H1 (cell line): ENCODE measurements at regions not wholly inside any gene's neighbourhood (a gene's known extent, or its start where the extent isn't known, plus 50 kb on each side); places are given as distances from the start of the nearest gene placed in this dataset.
A peak's percentile ranks its signal among the peaks of the same experiment; 100 is the strongest.

ENCODE experiments used
- CTCF ChIA-PET: fragments of 300-600 bp; sonication (Branson Sonifier 250); formaldehyde crosslinking; loops from one replicate; lab custom pipeline; 2021; ENCODE audit not compliant: partially characterized antibody; lab: Charles Lee
- POLR2A ChIA-PET: fragments of 300-600 bp; sonication (Branson Sonifier 250); formaldehyde crosslinking; loops from one replicate; lab custom pipeline; 2021; ENCODE audit warnings: inconsistent platforms; ENCODE audit not compliant: partially characterized antibody; lab: Charles Lee
- DNase-seq, 2 experiments: peaks; one replicate each; pipeline versions ENCODE4 v3.0.0 to v3.0.0-alpha.2; 2010 to 2022; ENCODE audit warnings: low spot score in 2 of 2, low read depth in 1 of 2, mixed read lengths in 1 of 2
- FAIRE-seq: peaks from 2 replicates; lab custom pipeline; 2011; peaks lifted over from hg19 to GRCh38; lab: Jason Lieb, UNC
- H2AFZ ChIP-seq: 2 replicates; pipeline ENCODE4 v1.8.1; 2012; ENCODE audit warnings: low read length, inconsistent platforms
- H2AK5ac ChIP-seq: 2 replicates; pipeline ENCODE4 v1.6.1; 2013; ENCODE audit warnings: low read depth, low read length
- H2BK120ac ChIP-seq: replicated peaks from 2 replicates; pipeline ENCODE3; 2013; ENCODE audit warnings: low read depth, low read length, inconsistent platforms
- H2BK12ac ChIP-seq: 2 replicates; pipeline ENCODE4 v1.6.1; 2013; ENCODE audit warnings: low read depth, low read length
- H2BK15ac ChIP-seq: 2 replicates; pipeline ENCODE4 v1.6.1; 2013; ENCODE audit warnings: low read length
- H2BK20ac ChIP-seq: 2 replicates; pipeline ENCODE4 v1.6.1; 2013; ENCODE audit warnings: low read length
- H2BK5ac ChIP-seq: 2 replicates; pipeline ENCODE4 v1.6.1; 2013; ENCODE audit warnings: low read depth, low read length
- H3K14ac ChIP-seq: 2 replicates; pipeline ENCODE4 v1.6.1; 2013; ENCODE audit warnings: inconsistent platforms; ENCODE audit not compliant: insufficient read length
- H3K18ac ChIP-seq: 2 replicates; pipeline ENCODE4 v1.6.1; 2013; ENCODE audit warnings: low read length; ENCODE audit errors: extremely low read depth
- H3K23ac ChIP-seq: 2 replicates; pipeline ENCODE4 v1.6.1; 2013; ENCODE audit warnings: inconsistent platforms; ENCODE audit not compliant: insufficient read length
- H3K23me2 ChIP-seq: 2 replicates; pipeline ENCODE4 v1.6.1; 2013; ENCODE audit warnings: low read depth, low read length
- H3K27ac ChIP-seq: 2 replicates; pipeline ENCODE4 v1.6.1; 2011; ENCODE audit warnings: low read depth, low read length, inconsistent platforms
- H3K27me3 ChIP-seq, 4 experiments: replicated peaks in 1 of 4; 1 replicate in 1 of 4; 2 replicates in 3 of 4; pipeline versions ENCODE4 v1.6.1 to v1.8.1; 2011 to 2013; ENCODE audit warnings: low read length in 3 of 4, mild to moderate bottlenecking in 3 of 4, inconsistent platforms in 2 of 4, mixed read lengths in 2 of 4, moderate library complexity in 1 of 4; ENCODE audit not compliant: control insufficient read depth in 3 of 4, insufficient read depth in 3 of 4; ENCODE audit errors: extremely low read depth in 1 of 4
- H3K36me3 ChIP-seq, 4 experiments: 2 replicates each; pipeline versions ENCODE4 v1.6.1 to v1.8.1; 2011 to 2013; ENCODE audit warnings: mild to moderate bottlenecking in 4 of 4, low read length in 3 of 4, moderate library complexity in 2 of 4, control low read depth in 1 of 4, inconsistent platforms in 1 of 4; ENCODE audit not compliant: insufficient read depth in 4 of 4, control insufficient read depth in 2 of 4
- H3K4ac ChIP-seq: replicated peaks from 2 replicates; pipeline ENCODE3; 2013; ENCODE audit warnings: low read length, low read depth, mixed read lengths, inconsistent platforms; ENCODE audit not compliant: insufficient read length
- H3K4me1 ChIP-seq, 4 experiments: replicated peaks in 1 of 4; 1 replicate in 1 of 4; 2 replicates in 3 of 4; pipeline versions ENCODE4 v1.6.1 to v1.8.1; 2011 to 2013; ENCODE audit warnings: low read length in 3 of 4, inconsistent platforms in 2 of 4, mixed read lengths in 1 of 4; ENCODE audit not compliant: insufficient read depth in 4 of 4, control insufficient read depth in 3 of 4
- H3K4me2 ChIP-seq, 2 experiments: 2 replicates each; pipeline versions ENCODE4 v1.6.1 to v1.8.1; 2011 to 2013; ENCODE audit warnings: low read depth in 2 of 2, low read length in 2 of 2, control low read depth in 1 of 2, inconsistent platforms in 1 of 2, mild to moderate bottlenecking in 1 of 2; ENCODE audit not compliant: insufficient read depth in 1 of 2
- H3K4me3 ChIP-seq, 4 experiments: fragments of 200-600, 300-600 bp in 1 of 4; sonication (generic), shearing (Covaris generic), sonication (Bioruptor Twin) in 1 of 4; 2 replicates each; pipeline versions ENCODE4 v1.5.1 to v1.8.1; 2011 to 2016; ENCODE audit warnings: low read length in 4 of 4, low read depth in 3 of 4, control low read depth in 2 of 4, inconsistent platforms in 2 of 4, mild to moderate bottlenecking in 2 of 4, mixed read lengths in 1 of 4, moderate library complexity in 1 of 4; ENCODE audit not compliant: insufficient read depth in 2 of 4; ENCODE audit errors: extremely low read depth in 1 of 4
- H3K56ac ChIP-seq: replicated peaks from 2 replicates; pipeline ENCODE3; 2013; ENCODE audit warnings: low read depth, mild to moderate bottlenecking, mixed read lengths, low read length, inconsistent platforms; ENCODE audit not compliant: insufficient read length
- H3K79me1 ChIP-seq: 2 replicates; pipeline ENCODE4 v1.6.1; 2013; ENCODE audit warnings: low read depth, low read length, control low read depth
- H3K79me2 ChIP-seq, 2 experiments: 2 replicates each; pipeline versions ENCODE4 v1.6.1 to v1.8.1; 2012 to 2013; ENCODE audit warnings: low read length in 2 of 2, mild to moderate bottlenecking in 2 of 2, inconsistent platforms in 1 of 2; ENCODE audit not compliant: insufficient read depth in 2 of 2, control insufficient read depth in 1 of 2
- H3K9ac ChIP-seq, 4 experiments: replicated peaks in 1 of 4; 1 replicate in 1 of 4; 2 replicates in 3 of 4; pipeline versions ENCODE4 v1.6.1 to v1.8.1; 2011 to 2013; ENCODE audit warnings: low read depth in 3 of 4, low read length in 3 of 4, control low read depth in 2 of 4, mild to moderate bottlenecking in 2 of 4, moderate library complexity in 2 of 4, inconsistent platforms in 1 of 4; ENCODE audit errors: extremely low read depth in 1 of 4
- H3K9me3 ChIP-seq, 2 experiments: 2 replicates each; pipeline versions ENCODE4 v1.6.1 to v1.8.1; 2012 to 2013; ENCODE audit warnings: mild to moderate bottlenecking in 2 of 2, moderate library complexity in 2 of 2, control low read depth in 1 of 2, inconsistent platforms in 1 of 2, low read depth in 1 of 2, low read length in 1 of 2, mixed read lengths in 1 of 2; ENCODE audit not compliant: insufficient read depth in 2 of 2
- H4K20me1 ChIP-seq, 2 experiments: replicated peaks in 1 of 2; 2 replicates each; pipeline versions ENCODE3 to v1.8.1; 2011 to 2013; ENCODE audit warnings: inconsistent platforms in 2 of 2, low read length in 2 of 2, mild to moderate bottlenecking in 1 of 2; ENCODE audit not compliant: insufficient read depth in 2 of 2, control insufficient read depth in 1 of 2
- H4K5ac ChIP-seq: 2 replicates; pipeline ENCODE4 v1.6.1; 2013; ENCODE audit warnings: low read length, low read depth, mixed read lengths, inconsistent platforms; ENCODE audit not compliant: insufficient read length
- H4K8ac ChIP-seq: 2 replicates; pipeline ENCODE4 v1.8.0; 2013; ENCODE audit warnings: mild to moderate bottlenecking, moderate library complexity, low read length, inconsistent platforms; ENCODE audit not compliant: insufficient read depth; ENCODE audit errors: extremely low read depth
- H4K91ac ChIP-seq: replicated peaks from 2 replicates; pipeline ENCODE3; 2013; ENCODE audit warnings: low read length, mixed read lengths, inconsistent platforms; ENCODE audit not compliant: insufficient read length
- E2F6 ChIP-seq: IDR thresholded peaks from 2 replicates; pipeline ENCODE4 v1.6.1; 2012; ENCODE audit warnings: inconsistent platforms
- FOSL1 ChIP-seq: IDR thresholded peaks from 2 replicates; pipeline ENCODE4 v1.6.1; 2011; ENCODE audit warnings: mild to moderate bottlenecking, low read depth, low read length, moderate library complexity; ENCODE audit not compliant: insufficient read depth
- GABPA ChIP-seq: IDR thresholded peaks from 2 replicates; pipeline ENCODE4 v1.6.1; 2011; ENCODE audit warnings: mild to moderate bottlenecking, low read length, moderate library complexity, borderline replicate concordance; ENCODE audit not compliant: insufficient read depth
- KDM1A ChIP-seq: fragments of 200-600, 300-600 bp; sonication (generic); IDR thresholded peaks from 2 replicates; pipeline ENCODE4 v1.7.1; 2016; ENCODE audit warnings: mild to moderate bottlenecking, low read length, borderline replicate concordance
- POU5F1 ChIP-seq: IDR thresholded peaks from 2 replicates; pipeline ENCODE4 v1.6.1; 2011; ENCODE audit warnings: low read depth, mild to moderate bottlenecking, low read length, moderate library complexity
- SP2 ChIP-seq: IDR thresholded peaks from 2 replicates; pipeline ENCODE4 v1.6.1; 2012; ENCODE audit warnings: mild to moderate bottlenecking, low read length, inconsistent platforms
- TCF12 ChIP-seq: IDR thresholded peaks from 2 replicates; pipeline ENCODE4 v1.6.1; 2011; ENCODE audit warnings: low read depth, mild to moderate bottlenecking, low read length
- WGBS, 2 experiments: shearing (Covaris generic) in 1 of 2; methylation state at CpG; one replicate each; pipeline versions ENCODE4 v1.1.6 to v1.1.7; 2013 to 2015; ENCODE audit warnings: low lambda C conversion rate in 2 of 2, mixed read lengths in 2 of 2, inconsistent platforms in 1 of 2, low coverage in 1 of 2, missing lambda C conversion rate in 1 of 2; ENCODE audit not compliant: insufficient replicate concordance in 2 of 2, insufficient coverage in 1 of 2, insufficient read length in 1 of 2; ENCODE audit errors: extremely low coverage in 1 of 2, missing lambda C conversion rate in 1 of 2; 5-methylcytosine and 5-hydroxymethylcytosine counted together

GRCh38 chr5:38077652-38078051, 180.7 kb upstream of the EGFLAM start:
- Histone ChIP-seq H4K8ac (no peak overlapping the region), H3K9me3 (no peaks in the 10 kb centered on the region)
- FAIRE-seq: no peak

More at GRCh38 chr5:38077652-38078051, 180.7 kb upstream of the EGFLAM start:
- ChIA-PET CTCF (interaction anchor here (0.7 kb wide), 2 partner anchors 111 to 116 kb away, joined by 3 read pairs; no protein-coding TSS in a partner anchor), POLR2A (no interaction called here)
- DNase-seq: no peak
- Histone ChIP-seq H3K27me3 (no peaks in the 10 kb centered on the region), H2AK5ac (no peak overlapping the region), H3K27ac (no peak overlapping the region), H3K79me1 (no peaks in the 10 kb centered on the region), H2BK15ac (no peak overlapping the region), H3K79me2 (no peaks in the 10 kb centered on the region), H3K56ac (no peak overlapping the region), H3K36me3 (no peaks in the 10 kb centered on the region), H3K23me2 (no peaks in the 10 kb centered on the region), H4K5ac (no peak overlapping the region), H3K4me1 (no peaks in the 10 kb centered on the region), H2BK20ac (no peak overlapping the region)
- 86% methylated on average over 1 of the region's 1 CpG; no CpG with 5 or more reads in 1 of the 2 experiments for WGBS, 2 experiments
- TF ChIP-seq KDM1A: no peak
- no peak for TF ChIP-seq GABPA
- no peak for TF ChIP-seq SP2
- no peak for TF ChIP-seq POU5F1
- no peak for TF ChIP-seq TCF12
- no peak for TF ChIP-seq E2F6
- TF ChIP-seq FOSL1: no peak
- TF ChIP-seq, all 59 proteins: peak for 0
- no peak overlapping the region for H3K14ac ChIP-seq
- no peak overlapping the region for H2BK5ac ChIP-seq
- H4K20me1 ChIP-seq: no peaks in the 10 kb centered on the region
- H3K9ac ChIP-seq: no peak overlapping the region
- no peak overlapping the region for H2AFZ ChIP-seq
- H2BK120ac ChIP-seq: no peak overlapping the region
- 0 out of 2 replicates have a peak overlapping the region, but pooled peaks have one; percentile 40 for H3K18ac ChIP-seq
- H2BK12ac ChIP-seq: no peak overlapping the region
- no peak overlapping the region for H3K4ac ChIP-seq
- no peak overlapping the region for H3K4me2 ChIP-seq
- no peak overlapping the region for H3K23ac ChIP-seq
- no peak overlapping the region for H4K91ac ChIP-seq
- H3K4me3 ChIP-seq: no peak overlapping the region
